ENCODE measurements at regions not wholly inside any gene's neighbourhood (a gene's known extent, or its start where the extent isn't known, plus 50 kb on each side); places are given as distances from the start of the nearest gene placed in this dataset.

- no peak overlapping the region for H3K4me3 ChIP-seq (ENCODE audit: low read depth, low read length)
- no peak for TF ChIP-seq CTCF (IDR thresholded peaks at IDR 0.05; ENCODE audit: borderline replicate concordance, insufficient read depth, low read depth, low read length)
These were observed 397.3 kb downstream of the MED13L start for GRCh38 chr12:115880238-115880637.

- TF ChIP-seq CTCF (IDR thresholded peaks at IDR 0.05; ENCODE audit: borderline replicate concordance, insufficient read depth, low read depth, low read length) = no peak
- H3K4me3 ChIP-seq (ENCODE audit: low read depth, low read length) = no peak overlapping the region
These were observed 398.1 kb downstream of the MED13L start for GRCh38 chr12:115879354-115879753.

- no peak overlapping the region for H3K4me3 ChIP-seq (ENCODE audit: low read depth, low read length)
- no peak for TF ChIP-seq CTCF (IDR thresholded peaks at IDR 0.05; ENCODE audit: borderline replicate concordance, insufficient read depth, low read depth, low read length)
These were observed 403.9 kb downstream of the MED13L start for GRCh38 chr12:115873451-115874082.

GRCh38 chr12:115872919-115873357 lies 404.6 kb downstream of the MED13L start:
- no peak for TF ChIP-seq CTCF (IDR thresholded peaks at IDR 0.05; ENCODE audit: borderline replicate concordance, insufficient read depth, low read depth, low read length)

GRCh38 chr12:115872212-115872611 lies 405.3 kb downstream of the MED13L start:
- TF ChIP-seq CTCF (IDR thresholded peaks at IDR 0.05; ENCODE audit: borderline replicate concordance, insufficient read depth, low read depth, low read length) = no peak
- no peak overlapping the region for H3K4me3 ChIP-seq (ENCODE audit: low read depth, low read length)

More at GRCh38 chr12:115872919-115873357, 404.6 kb downstream of the MED13L start:
- H3K4me3 ChIP-seq (ENCODE audit: low read depth, low read length) = no peak overlapping the region

GRCh38 chr12:115871714-115872113 lies 405.8 kb downstream of the MED13L start:
- peak; percentile 59 for TF ChIP-seq CTCF (IDR thresholded peaks at IDR 0.05; ENCODE audit: borderline replicate concordance, insufficient read depth, low read depth, low read length)
- H3K4me3 ChIP-seq (ENCODE audit: low read depth, low read length) = no peak overlapping the region

GRCh38 chr12:115870510-115870909 lies 407.0 kb downstream of the MED13L start:
- TF ChIP-seq CTCF (IDR thresholded peaks at IDR 0.05; ENCODE audit: borderline replicate concordance, insufficient read depth, low read depth, low read length) = no peak
- H3K4me3 ChIP-seq (ENCODE audit: low read depth, low read length) = no peak overlapping the region

Measured in GM12875 (cell line).